ENCODE measurements at regions not wholly inside any gene's neighbourhood (a gene's known extent, or its start where the extent isn't known, plus 50 kb on each side); places are given as distances from the start of the nearest gene placed in this dataset.

GRCh38 chr4:4735136-4735750 is 124.2 kb upstream of the MSX1 start:
- TF ChIP-seq CTCF (conservative IDR thresholded peaks at IDR 0.05; ENCODE audit: low read depth, low read length) (no peak), EZH2 (IDR thresholded peaks at IDR 0.05; ENCODE audit: borderline replicate concordance, low read depth, low read length, poor library complexity, severe bottlenecking) (no peak)
- H3K4me3 ChIP-seq (ENCODE audit: low read depth, low read length, poor library complexity, severe bottlenecking), result no peak overlapping the region
- peak; percentile 59 for DNase-seq (ENCODE audit: low spot score)
- H3K36me3 ChIP-seq (ENCODE audit: insufficient read depth, low read length, poor library complexity, severe bottlenecking), result no peaks in the 10 kb centered on the region
- H3K27ac ChIP-seq (ENCODE audit: low read depth, low read length, poor library complexity, severe bottlenecking), result no peak overlapping the region
- intact Hi-C loops (cut with micrococcal nuclease; ENCODE audit: unreplicated experiment), result no loop called here
- CTCF ChIA-PET, result no interaction called here
- H3K9me3 ChIP-seq (ENCODE audit: low read depth, low read length, poor library complexity, severe bottlenecking), result no peaks in the 10 kb centered on the region
- peaks cover 24% of the 10 kb centered on the region for H3K27me3 ChIP-seq (replicated peaks; ENCODE audit: insufficient read depth, low read depth, low read length, poor library complexity)
- POLR2A ChIA-PET (ENCODE audit: low non-redundant PET), result no interaction called here
- BruUV-seq (replicated peaks), result no TSS peak
- peaks cover 9% of the 10 kb centered on the region for H3K4me1 ChIP-seq (ENCODE audit: insufficient read depth, low read length, poor library complexity, severe bottlenecking)

GRCh38 chr4:4734425-4734824 is 125.0 kb upstream of the MSX1 start:
- BruUV-seq (replicated peaks), result no TSS peak
- Histone ChIP-seq H3K27ac (ENCODE audit: low read depth, low read length, poor library complexity, severe bottlenecking) (no peak overlapping the region), H3K36me3 (ENCODE audit: insufficient read depth, low read length, poor library complexity, severe bottlenecking) (no peaks in the 10 kb centered on the region), H3K9me3 (ENCODE audit: low read depth, low read length, poor library complexity, severe bottlenecking) (no peaks in the 10 kb centered on the region), H3K4me1 (ENCODE audit: insufficient read depth, low read length, poor library complexity, severe bottlenecking) (peaks cover 9% of the 10 kb centered on the region), H3K4me3 (ENCODE audit: low read depth, low read length, poor library complexity, severe bottlenecking) (no peak overlapping the region), H3K27me3 (replicated peaks; ENCODE audit: insufficient read depth, low read depth, low read length, poor library complexity) (peaks cover 24% of the 10 kb centered on the region)
- TF ChIP-seq CTCF (conservative IDR thresholded peaks at IDR 0.05; ENCODE audit: low read depth, low read length) (no peak), EZH2 (IDR thresholded peaks at IDR 0.05; ENCODE audit: borderline replicate concordance, low read depth, low read length, poor library complexity, severe bottlenecking) (no peak)
- intact Hi-C loops (cut with micrococcal nuclease; ENCODE audit: unreplicated experiment), result no loop called here
- CTCF ChIA-PET, result no interaction called here
- no peak for DNase-seq (ENCODE audit: low spot score)
- POLR2A ChIA-PET (ENCODE audit: low non-redundant PET), result no interaction called here

- no peaks in the 10 kb centered on the region for H3K36me3 ChIP-seq (ENCODE audit: insufficient read depth, low read length, poor library complexity, severe bottlenecking)
- no peak for DNase-seq (ENCODE audit: low spot score)
- peaks cover 24% of the 10 kb centered on the region for H3K27me3 ChIP-seq (replicated peaks; ENCODE audit: insufficient read depth, low read depth, low read length, poor library complexity)
- intact Hi-C loops (cut with micrococcal nuclease; ENCODE audit: unreplicated experiment), result no loop called here
- peaks cover 9% of the 10 kb centered on the region for H3K4me1 ChIP-seq (ENCODE audit: insufficient read depth, low read length, poor library complexity, severe bottlenecking)
- ChIA-PET POLR2A (ENCODE audit: low non-redundant PET) (no interaction called here), CTCF (no interaction called here)
- H3K4me3 ChIP-seq (ENCODE audit: low read depth, low read length, poor library complexity, severe bottlenecking), result no peak overlapping the region
- no peaks in the 10 kb centered on the region for H3K9me3 ChIP-seq (ENCODE audit: low read depth, low read length, poor library complexity, severe bottlenecking)
- TF ChIP-seq CTCF (conservative IDR thresholded peaks at IDR 0.05; ENCODE audit: low read depth, low read length) (no peak), EZH2 (IDR thresholded peaks at IDR 0.05; ENCODE audit: borderline replicate concordance, low read depth, low read length, poor library complexity, severe bottlenecking) (no peak)
- no TSS peak for BruUV-seq (replicated peaks)
- H3K27ac ChIP-seq (ENCODE audit: low read depth, low read length, poor library complexity, severe bottlenecking), result no peak overlapping the region
These were observed 125.8 kb upstream of the MSX1 start for GRCh38 chr4:4733663-4734062.
